ENCODE measurements at regions not wholly inside any gene's neighbourhood (a gene's known extent, or its start where the extent isn't known, plus 50 kb on each side); places are given as distances from the start of the nearest gene placed in this dataset.

GRCh38 chr19:31831421-31832175 lies 482.4 kb upstream of the TSHZ3 start:
- no peaks in the 10 kb centered on the region for H3K4me1 ChIP-seq (ENCODE audit: control insufficient read depth in 2 of 2, insufficient read depth in 2 of 2, low read length in 2 of 2)
- H3K27me3 ChIP-seq (ENCODE audit: control insufficient read depth in 2 of 2, insufficient read depth in 2 of 2, low read length in 2 of 2) = no peaks in the 10 kb centered on the region
- no peak overlapping the region for H3K9ac ChIP-seq (ENCODE audit: low read depth in 1 of 2, low read length in 2 of 2)
- H3K27ac ChIP-seq (ENCODE audit: low read depth in 2 of 2, low read length in 2 of 2) = no peak overlapping the region
- H3K36me3 ChIP-seq (ENCODE audit: control insufficient read depth in 2 of 2, insufficient read depth in 2 of 2, low read length in 2 of 2) = no peaks in the 10 kb centered on the region
- H3K4me3 ChIP-seq (ENCODE audit: low read length in 2 of 2) = no peak overlapping the region
- peaks cover 0 to 2% of the 10 kb centered on the region in 2 donors for H3K9me3 ChIP-seq (ENCODE audit: control insufficient read depth in 2 of 2, low read length in 2 of 2)

- no peak overlapping the region for H3K27ac ChIP-seq (ENCODE audit: low read depth in 2 of 2, low read length in 2 of 2)
- H3K9ac ChIP-seq (ENCODE audit: low read depth in 1 of 2, low read length in 2 of 2) = no peak overlapping the region
- H3K4me3 ChIP-seq (ENCODE audit: low read length in 2 of 2) = no peak overlapping the region
- H3K4me1 ChIP-seq (ENCODE audit: control insufficient read depth in 2 of 2, insufficient read depth in 2 of 2, low read length in 2 of 2) = no peaks in the 10 kb centered on the region
- no peaks in the 10 kb centered on the region for H3K27me3 ChIP-seq (ENCODE audit: control insufficient read depth in 2 of 2, insufficient read depth in 2 of 2, low read length in 2 of 2)
- no peaks in the 10 kb centered on the region for H3K36me3 ChIP-seq (ENCODE audit: control insufficient read depth in 2 of 2, insufficient read depth in 2 of 2, low read length in 2 of 2)
- peaks cover 0 to 2% of the 10 kb centered on the region in 2 donors for H3K9me3 ChIP-seq (ENCODE audit: control insufficient read depth in 2 of 2, low read length in 2 of 2)
Observed at GRCh38 chr19:31832176-31832548, 482.9 kb upstream of the TSHZ3 start.

- no peaks in the 10 kb centered on the region for H3K36me3 ChIP-seq (ENCODE audit: control insufficient read depth in 2 of 2, insufficient read depth in 2 of 2, low read length in 2 of 2)
- no peaks in the 10 kb centered on the region for H3K27me3 ChIP-seq (ENCODE audit: control insufficient read depth in 2 of 2, insufficient read depth in 2 of 2, low read length in 2 of 2)
- no peak overlapping the region for H3K27ac ChIP-seq (ENCODE audit: low read depth in 2 of 2, low read length in 2 of 2)
- H3K9me3 ChIP-seq (ENCODE audit: control insufficient read depth in 2 of 2, low read length in 2 of 2) = peaks cover 0 to 2% of the 10 kb centered on the region in 2 donors
- H3K4me3 ChIP-seq (ENCODE audit: low read length in 2 of 2) = no peak overlapping the region
- H3K9ac ChIP-seq (ENCODE audit: low read depth in 1 of 2, low read length in 2 of 2) = no peak overlapping the region
- H3K4me1 ChIP-seq (ENCODE audit: control insufficient read depth in 2 of 2, insufficient read depth in 2 of 2, low read length in 2 of 2) = no peaks in the 10 kb centered on the region
Observed at GRCh38 chr19:31834070-31834469, 484.8 kb upstream of the TSHZ3 start.

GRCh38 chr19:31838163-31838815 lies 489.1 kb upstream of the TSHZ3 start:
- Histone ChIP-seq H3K4me1 (ENCODE audit: control insufficient read depth in 2 of 2, insufficient read depth in 2 of 2, low read length in 2 of 2) (no peaks in the 10 kb centered on the region), H3K27ac (ENCODE audit: low read depth in 2 of 2, low read length in 2 of 2) (no peak overlapping the region), H3K36me3 (ENCODE audit: control insufficient read depth in 2 of 2, insufficient read depth in 2 of 2, low read length in 2 of 2) (no peaks in the 10 kb centered on the region), H3K9ac (ENCODE audit: low read depth in 1 of 2, low read length in 2 of 2) (no peak overlapping the region), H3K4me3 (ENCODE audit: low read length in 2 of 2) (no peak overlapping the region), H3K9me3 (ENCODE audit: control insufficient read depth in 2 of 2, low read length in 2 of 2) (no peaks in the 10 kb centered on the region), H3K27me3 (ENCODE audit: control insufficient read depth in 2 of 2, insufficient read depth in 2 of 2, low read length in 2 of 2) (no peaks in the 10 kb centered on the region)

GRCh38 chr19:31840371-31840770 lies 491.1 kb upstream of the TSHZ3 start:
- Histone ChIP-seq H3K9me3 (ENCODE audit: control insufficient read depth in 2 of 2, low read length in 2 of 2) (no peaks in the 10 kb centered on the region), H3K9ac (ENCODE audit: low read depth in 1 of 2, low read length in 2 of 2) (no peak overlapping the region), H3K4me3 (ENCODE audit: low read length in 2 of 2) (no peak overlapping the region), H3K27me3 (ENCODE audit: control insufficient read depth in 2 of 2, insufficient read depth in 2 of 2, low read length in 2 of 2) (no peaks in the 10 kb centered on the region), H3K4me1 (ENCODE audit: control insufficient read depth in 2 of 2, insufficient read depth in 2 of 2, low read length in 2 of 2) (no peaks in the 10 kb centered on the region), H3K27ac (ENCODE audit: low read depth in 2 of 2, low read length in 2 of 2) (no peak overlapping the region), H3K36me3 (ENCODE audit: control insufficient read depth in 2 of 2, insufficient read depth in 2 of 2, low read length in 2 of 2) (no peaks in the 10 kb centered on the region)

- no peaks in the 10 kb centered on the region for H3K9me3 ChIP-seq (ENCODE audit: control insufficient read depth in 2 of 2, low read length in 2 of 2)
- H3K4me3 ChIP-seq (ENCODE audit: low read length in 2 of 2) = no peak overlapping the region
- no peak overlapping the region for H3K27ac ChIP-seq (ENCODE audit: low read depth in 2 of 2, low read length in 2 of 2)
- no peaks in the 10 kb centered on the region for H3K27me3 ChIP-seq (ENCODE audit: control insufficient read depth in 2 of 2, insufficient read depth in 2 of 2, low read length in 2 of 2)
- H3K9ac ChIP-seq (ENCODE audit: low read depth in 1 of 2, low read length in 2 of 2) = no peak overlapping the region
- no peaks in the 10 kb centered on the region for H3K4me1 ChIP-seq (ENCODE audit: control insufficient read depth in 2 of 2, insufficient read depth in 2 of 2, low read length in 2 of 2)
- H3K36me3 ChIP-seq (ENCODE audit: control insufficient read depth in 2 of 2, insufficient read depth in 2 of 2, low read length in 2 of 2) = no peaks in the 10 kb centered on the region
Observed at GRCh38 chr19:31841755-31842154, 492.5 kb upstream of the TSHZ3 start.

- Histone ChIP-seq H3K9me3 (ENCODE audit: control insufficient read depth in 2 of 2, low read length in 2 of 2) (no peaks in the 10 kb centered on the region), H3K27ac (ENCODE audit: low read depth in 2 of 2, low read length in 2 of 2) (no peak overlapping the region), H3K4me3 (ENCODE audit: low read length in 2 of 2) (no peak overlapping the region), H3K36me3 (ENCODE audit: control insufficient read depth in 2 of 2, insufficient read depth in 2 of 2, low read length in 2 of 2) (no peaks in the 10 kb centered on the region), H3K9ac (ENCODE audit: low read depth in 1 of 2, low read length in 2 of 2) (no peak overlapping the region), H3K27me3 (ENCODE audit: control insufficient read depth in 2 of 2, insufficient read depth in 2 of 2, low read length in 2 of 2) (no peaks in the 10 kb centered on the region), H3K4me1 (ENCODE audit: control insufficient read depth in 2 of 2, insufficient read depth in 2 of 2, low read length in 2 of 2) (no peaks in the 10 kb centered on the region)
Observed at GRCh38 chr19:31863122-31863521, 482.3 kb upstream of the ZNF507 start.

GRCh38 chr19:31874313-31874712 lies 471.1 kb upstream of the ZNF507 start:
- H3K4me1 ChIP-seq (ENCODE audit: control insufficient read depth in 2 of 2, insufficient read depth in 2 of 2, low read length in 2 of 2) = no peaks in the 10 kb centered on the region

GRCh38 chr19:31875591-31875990 lies 469.8 kb upstream of the ZNF507 start:
- no peaks in the 10 kb centered on the region for H3K27me3 ChIP-seq (ENCODE audit: control insufficient read depth in 2 of 2, insufficient read depth in 2 of 2, low read length in 2 of 2)
- no peak overlapping the region for H3K4me3 ChIP-seq (ENCODE audit: low read length in 2 of 2)
- H3K9ac ChIP-seq (ENCODE audit: low read depth in 1 of 2, low read length in 2 of 2) = no peak overlapping the region
- H3K4me1 ChIP-seq (ENCODE audit: control insufficient read depth in 2 of 2, insufficient read depth in 2 of 2, low read length in 2 of 2) = no peaks in the 10 kb centered on the region
- no peaks in the 10 kb centered on the region for H3K9me3 ChIP-seq (ENCODE audit: control insufficient read depth in 2 of 2, low read length in 2 of 2)
- no peak overlapping the region for H3K27ac ChIP-seq (ENCODE audit: low read depth in 2 of 2, low read length in 2 of 2)
- no peaks in the 10 kb centered on the region for H3K36me3 ChIP-seq (ENCODE audit: control insufficient read depth in 2 of 2, insufficient read depth in 2 of 2, low read length in 2 of 2)

More at GRCh38 chr19:31874313-31874712, 471.1 kb upstream of the ZNF507 start:
- H3K27me3 ChIP-seq (ENCODE audit: control insufficient read depth in 2 of 2, insufficient read depth in 2 of 2, low read length in 2 of 2) = no peaks in the 10 kb centered on the region
- H3K36me3 ChIP-seq (ENCODE audit: control insufficient read depth in 2 of 2, insufficient read depth in 2 of 2, low read length in 2 of 2) = no peaks in the 10 kb centered on the region
- H3K9me3 ChIP-seq (ENCODE audit: control insufficient read depth in 2 of 2, low read length in 2 of 2) = no peaks in the 10 kb centered on the region
- H3K27ac ChIP-seq (ENCODE audit: low read depth in 2 of 2, low read length in 2 of 2) = no peak overlapping the region
- H3K4me3 ChIP-seq (ENCODE audit: low read length in 2 of 2) = no peak overlapping the region
- no peak overlapping the region for H3K9ac ChIP-seq (ENCODE audit: low read depth in 1 of 2, low read length in 2 of 2)

GRCh38 chr19:31880283-31880682 lies 465.1 kb upstream of the ZNF507 start:
- Histone ChIP-seq H3K4me3 (ENCODE audit: low read length in 2 of 2) (no peak overlapping the region), H3K27me3 (ENCODE audit: control insufficient read depth in 2 of 2, insufficient read depth in 2 of 2, low read length in 2 of 2) (no peaks in the 10 kb centered on the region), H3K4me1 (ENCODE audit: control insufficient read depth in 2 of 2, insufficient read depth in 2 of 2, low read length in 2 of 2) (no peaks in the 10 kb centered on the region), H3K9me3 (ENCODE audit: control insufficient read depth in 2 of 2, low read length in 2 of 2) (no peaks in the 10 kb centered on the region), H3K27ac (ENCODE audit: low read depth in 2 of 2, low read length in 2 of 2) (no peak overlapping the region), H3K36me3 (ENCODE audit: control insufficient read depth in 2 of 2, insufficient read depth in 2 of 2, low read length in 2 of 2) (no peaks in the 10 kb centered on the region), H3K9ac (ENCODE audit: low read depth in 1 of 2, low read length in 2 of 2) (no peak overlapping the region)
